NCI-H1092 treated with DMSO at 0.1 percent for 48 hours (cell line): ENCODE measurements at regions not wholly inside any gene's neighbourhood (a gene's known extent, or its start where the extent isn't known, plus 50 kb on each side); places are given as distances from the start of the nearest gene placed in this dataset.

Source experiments
- DNase-seq: peaks from one replicate; lab custom pipeline; 2025; lab: John Stamatoyannopoulos, UW

- no peak for DNase-seq
These were observed 163.1 kb upstream of the CCL2 start for GRCh38 chr17:34091975-34092374.

- no peak for DNase-seq
These were observed 160.0 kb upstream of the CCL2 start for GRCh38 chr17:34095106-34095505.

- DNase-seq: no peak
These were observed 156.4 kb upstream of the CCL2 start for GRCh38 chr17:34098699-34099098.

- DNase-seq: no peak
These were observed 155.1 kb upstream of the CCL2 start for GRCh38 chr17:34099859-34100515.

GRCh38 chr17:34107019-34107418, 148.1 kb upstream of the CCL2 start:
- no peak for DNase-seq

GRCh38 chr17:34110315-34110714, 144.8 kb upstream of the CCL2 start:
- no peak for DNase-seq

GRCh38 chr17:34113089-34113488, 142.0 kb upstream of the CCL2 start:
- no peak for DNase-seq

GRCh38 chr17:34114174-34114573, 140.9 kb upstream of the CCL2 start:
- DNase-seq: no peak

- no peak for DNase-seq
These were observed 138.8 kb upstream of the CCL2 start for GRCh38 chr17:34116306-34116705.

GRCh38 chr17:34117332-34117731, 137.8 kb upstream of the CCL2 start:
- DNase-seq: no peak

GRCh38 chr17:34117811-34118210, 137.3 kb upstream of the CCL2 start:
- DNase-seq: no peak

GRCh38 chr17:34118564-34118963, 136.5 kb upstream of the CCL2 start:
- DNase-seq: no peak

GRCh38 chr17:34121311-34121710, 133.8 kb upstream of the CCL2 start:
- no peak for DNase-seq

GRCh38 chr17:34122515-34122914, 132.6 kb upstream of the CCL2 start:
- no peak for DNase-seq

GRCh38 chr17:34125010-34125409, 130.1 kb upstream of the CCL2 start:
- no peak for DNase-seq

- no peak for DNase-seq
These were observed 129.2 kb upstream of the CCL2 start for GRCh38 chr17:34125921-34126320.

GRCh38 chr17:34126496-34126895, 128.6 kb upstream of the CCL2 start:
- DNase-seq: no peak

GRCh38 chr17:34126965-34127364, 128.1 kb upstream of the CCL2 start:
- DNase-seq: no peak

- no peak for DNase-seq
These were observed 124.5 kb upstream of the CCL2 start for GRCh38 chr17:34130544-34130943.

- no peak for DNase-seq
These were observed 123.7 kb upstream of the CCL2 start for GRCh38 chr17:34131386-34131785.

GRCh38 chr17:34133350-34133749, 121.7 kb upstream of the CCL2 start:
- no peak for DNase-seq

- DNase-seq: no peak
These were observed 119.2 kb upstream of the CCL2 start for GRCh38 chr17:34135841-34136240.

- no peak for DNase-seq
These were observed 115.1 kb upstream of the CCL2 start for GRCh38 chr17:34140006-34140405.

GRCh38 chr17:34141590-34141989, 113.5 kb upstream of the CCL2 start:
- no peak for DNase-seq

GRCh38 chr17:34143430-34143829, 111.7 kb upstream of the CCL2 start:
- no peak for DNase-seq
